GM18517 (cell line): ENCODE measurements at regions not wholly inside any gene's neighbourhood (a gene's known extent, or its start where the extent isn't known, plus 50 kb on each side); places are given as distances from the start of the nearest gene placed in this dataset.
"Not testable (repeated sequence)": the region's sequence is repeated elsewhere in the genome, so short reads cannot be mapped to it uniquely, and the experiment has no call there.

ENCODE experiments used
- ATAC-seq: cut with Tn5 transposase; IDR thresholded peaks from one replicate; pipeline ENCODE4 v1.9.1; 2021; ENCODE audit warnings: mild to moderate bottlenecking, moderate library complexity; ENCODE audit not compliant: unreplicated experiment

DNA sequence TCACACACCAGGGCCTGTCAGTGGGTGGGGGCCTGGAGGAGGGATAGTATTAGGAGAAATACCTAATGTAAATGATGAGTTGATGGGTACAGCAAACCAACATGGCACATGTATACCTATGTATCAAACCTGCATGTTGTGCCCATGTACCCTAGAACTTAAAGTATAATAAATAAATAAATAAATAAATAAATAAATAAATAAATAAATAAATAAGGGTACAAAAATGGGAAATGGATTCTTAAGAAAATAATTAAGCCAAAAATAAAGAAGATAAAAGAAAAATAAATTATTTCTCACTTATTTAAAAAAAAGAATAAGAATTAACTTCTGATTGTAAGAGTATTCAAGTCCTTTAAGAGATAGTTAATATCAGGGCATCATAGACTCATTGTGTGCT, 117.3 kb upstream of the API5 start:
- not testable (repeated sequence) for ATAC-seq

DNA sequence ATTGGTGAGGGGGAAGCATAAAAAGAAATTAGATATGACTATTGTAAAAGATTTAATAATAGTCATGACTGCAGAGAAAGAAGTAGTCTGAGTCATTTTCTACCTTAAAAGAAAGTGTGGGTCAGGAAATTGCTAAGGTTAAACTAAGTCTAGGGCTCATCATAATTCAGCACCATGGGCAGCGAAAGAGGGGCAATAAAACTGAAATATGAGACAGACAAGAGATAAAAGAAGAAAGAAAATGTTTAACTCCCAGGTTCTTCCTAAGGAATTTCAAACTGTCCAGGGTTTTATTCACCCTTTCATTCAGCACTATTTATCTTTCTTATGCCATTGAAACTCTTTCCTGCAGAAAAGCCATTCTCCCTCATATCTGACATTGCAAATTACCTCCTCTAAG, 114.4 kb upstream of the API5 start:
- ATAC-seq = no peak

DNA sequence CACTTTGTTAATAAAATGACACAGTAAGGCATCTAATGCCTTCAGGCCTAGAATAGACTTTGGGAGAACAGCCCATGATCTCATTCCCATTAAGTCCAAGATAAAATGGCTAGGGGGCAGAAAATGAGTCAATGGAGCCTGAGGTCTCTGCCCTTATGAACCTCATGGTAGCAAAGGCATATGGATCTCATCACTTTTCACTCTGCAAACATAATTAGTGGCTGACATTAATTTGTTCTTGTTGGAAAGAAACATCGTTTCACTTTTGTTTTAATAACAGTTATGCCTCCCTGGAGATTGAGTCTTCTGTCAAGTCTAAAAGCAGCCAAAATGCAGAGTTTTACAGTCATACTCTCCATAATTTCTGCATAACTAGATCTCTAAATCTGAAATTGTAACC, 111.8 kb upstream of the API5 start:
- no peak for ATAC-seq

DNA sequence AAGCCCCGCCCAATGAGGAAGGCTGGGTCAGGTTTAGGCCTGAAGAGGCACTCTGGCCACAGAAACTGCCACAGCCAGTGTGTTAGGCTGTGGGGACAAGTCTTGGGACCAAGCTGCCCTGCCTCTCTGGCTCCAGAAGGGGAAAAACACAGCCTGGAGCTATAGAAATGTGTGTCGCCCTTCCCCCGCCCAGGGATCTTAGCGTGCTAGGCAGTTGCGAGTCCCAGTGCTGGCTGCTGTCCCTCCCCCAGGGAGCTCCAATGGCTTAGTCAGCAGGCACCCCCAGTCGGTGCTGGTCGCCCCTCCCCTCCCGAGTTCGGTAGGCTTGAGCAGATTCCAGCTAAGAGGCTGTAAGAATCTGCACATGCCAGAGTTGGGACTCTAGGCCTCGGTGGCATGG, 99.5 kb upstream of the API5 start:
- ATAC-seq = no peak

DNA sequence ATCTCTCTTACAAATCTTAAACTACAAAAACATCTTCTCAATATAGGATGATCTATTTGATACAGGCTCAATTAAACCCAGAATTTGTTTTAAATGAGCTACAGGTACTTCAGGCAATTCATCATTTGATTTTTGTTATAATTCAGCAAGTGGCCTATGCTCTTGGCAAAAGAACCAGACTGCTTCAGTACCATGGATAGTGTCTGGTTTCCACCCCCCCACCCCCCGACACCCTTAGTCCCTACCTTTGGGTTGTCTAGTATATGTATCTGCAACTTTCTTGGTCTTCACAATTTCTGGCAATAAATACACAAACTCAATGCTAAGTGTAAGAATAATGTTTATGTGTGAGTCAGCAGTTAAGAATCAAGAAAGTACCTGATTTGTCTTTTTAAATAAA, 97.3 kb upstream of the API5 start:
- ATAC-seq = no peak

DNA sequence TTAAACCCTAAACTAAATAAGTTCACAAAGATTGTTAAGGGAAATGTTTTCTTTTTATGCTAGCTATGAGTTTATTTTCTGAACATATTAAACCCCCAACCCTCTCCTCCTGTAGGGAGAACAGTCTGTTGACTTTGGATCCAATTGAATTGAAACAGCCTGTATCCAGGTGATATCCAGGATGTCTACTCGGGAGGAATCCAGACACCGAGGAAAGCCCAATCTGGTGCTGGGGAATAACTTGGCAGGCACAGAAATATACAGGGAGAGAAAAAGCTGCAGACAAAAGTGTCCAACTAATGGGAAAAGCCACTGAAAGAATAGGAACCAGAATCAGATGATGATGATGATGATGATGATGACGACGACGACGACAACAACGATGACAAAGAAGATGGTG, 93.9 kb upstream of the API5 start:
- no peak for ATAC-seq

DNA sequence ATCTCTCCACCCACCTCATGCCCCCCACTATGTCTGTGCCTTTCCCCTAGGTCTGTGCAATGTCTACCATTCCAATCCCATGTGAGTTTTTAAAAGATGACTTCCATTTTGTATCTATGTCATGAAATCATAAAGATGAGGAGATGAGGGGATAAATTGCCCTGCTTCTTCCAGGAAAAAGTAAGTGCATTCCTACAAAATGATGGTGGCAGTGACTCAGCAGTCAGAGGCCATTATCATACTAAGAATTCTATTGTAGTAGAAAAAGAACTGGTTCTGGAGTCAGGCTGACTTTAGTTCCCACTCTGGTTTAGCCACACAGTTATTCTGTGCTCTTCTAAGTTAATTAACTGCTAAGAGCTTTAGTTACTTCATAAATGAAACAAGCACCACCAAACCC, 89.6 kb upstream of the API5 start:
- ATAC-seq = no peak

DNA sequence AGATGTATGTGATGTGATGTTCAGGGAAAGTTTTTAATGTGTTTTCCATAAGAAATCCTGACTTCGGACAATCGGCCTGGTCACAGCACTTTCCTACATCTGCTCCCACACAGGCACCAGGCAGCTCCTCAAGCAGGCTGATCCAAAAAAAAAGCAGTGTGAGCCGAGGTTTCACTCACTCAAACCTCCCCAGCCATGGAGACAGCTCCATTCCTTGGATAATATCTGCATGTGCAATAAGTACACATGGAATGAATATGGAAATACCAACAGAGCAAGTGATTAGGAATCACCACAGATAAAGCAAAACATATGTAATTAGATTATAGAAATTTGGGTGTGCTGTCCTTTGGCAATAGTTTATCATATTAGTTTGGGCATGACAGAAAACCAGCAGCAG, 88.8 kb upstream of the API5 start:
- no peak for ATAC-seq

DNA sequence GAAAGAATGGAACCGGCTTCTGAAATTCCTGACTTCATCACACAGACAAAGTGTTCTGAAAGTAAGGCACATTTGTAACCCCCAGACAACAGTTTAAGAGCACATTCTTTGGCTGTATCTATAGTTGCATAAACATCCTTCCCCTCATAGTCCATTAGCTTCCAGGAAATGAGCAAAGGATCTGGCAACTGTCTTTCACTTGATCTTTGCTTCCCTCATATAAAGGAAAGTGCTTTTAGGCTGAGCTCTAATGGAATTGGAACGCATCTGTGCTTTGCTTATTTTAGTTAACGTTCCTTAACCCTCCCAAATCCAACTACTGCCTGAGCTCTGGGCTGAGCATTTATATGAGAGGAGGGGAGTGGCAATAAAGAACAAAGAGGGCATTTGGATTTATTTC, 76.9 kb upstream of the API5 start:
- ATAC-seq = no peak

DNA sequence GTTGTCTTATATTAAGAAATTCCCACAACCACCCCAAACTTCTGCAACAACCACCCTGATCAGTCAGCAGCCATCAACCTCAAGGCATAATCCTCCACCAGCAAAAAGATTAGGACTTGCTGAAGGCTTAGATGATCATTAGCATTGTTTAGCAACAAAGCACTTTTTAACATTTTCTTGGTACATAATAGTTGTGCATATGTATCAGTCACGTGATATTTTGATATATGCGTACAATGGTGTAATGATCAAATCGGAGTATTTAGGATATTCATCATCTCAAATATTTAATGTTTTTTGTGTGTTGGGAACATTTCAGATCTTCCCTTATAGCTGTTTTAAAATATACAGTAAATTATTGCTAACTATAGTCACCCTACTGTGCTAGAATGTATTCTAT, 73.5 kb upstream of the API5 start:
- ATAC-seq = no peak

DNA sequence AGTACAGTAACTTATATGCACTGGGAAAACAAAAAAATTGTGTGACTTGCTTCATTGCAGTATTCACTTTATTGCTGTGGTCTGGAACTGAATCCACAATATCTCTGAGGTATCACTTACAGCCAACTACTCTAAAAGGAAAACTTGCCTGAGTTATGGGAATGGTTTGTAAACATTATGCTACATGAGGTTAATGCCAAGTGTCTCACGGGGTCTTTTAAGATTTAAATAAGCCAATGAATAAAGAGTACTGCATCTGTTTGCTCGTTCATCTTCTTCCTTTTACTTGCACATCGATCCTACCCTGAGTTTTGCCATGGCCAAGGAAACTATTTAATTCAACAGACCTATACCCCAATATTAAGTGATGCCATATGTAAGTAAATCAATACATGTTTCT, 72.0 kb upstream of the API5 start:
- no peak for ATAC-seq

DNA sequence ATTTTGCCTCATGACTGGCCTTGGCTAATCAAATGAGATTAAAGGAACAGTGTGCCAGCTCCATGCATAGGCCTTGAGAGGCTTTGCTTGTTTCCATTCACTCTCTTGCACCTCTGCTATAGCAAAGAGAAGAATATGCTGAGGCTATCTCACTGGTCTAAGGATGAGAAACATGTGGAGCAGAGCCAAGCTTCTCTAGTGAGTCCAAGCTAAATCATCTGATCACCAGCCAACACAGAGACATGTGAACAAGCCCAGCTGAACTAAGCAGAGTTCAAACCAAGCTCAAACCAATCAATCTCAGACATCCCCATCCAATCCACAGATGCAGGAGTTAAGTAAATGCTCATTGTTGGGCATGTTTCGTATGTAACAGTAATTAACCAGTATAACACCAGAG, 69.4 kb upstream of the API5 start:
- ATAC-seq = no peak

DNA sequence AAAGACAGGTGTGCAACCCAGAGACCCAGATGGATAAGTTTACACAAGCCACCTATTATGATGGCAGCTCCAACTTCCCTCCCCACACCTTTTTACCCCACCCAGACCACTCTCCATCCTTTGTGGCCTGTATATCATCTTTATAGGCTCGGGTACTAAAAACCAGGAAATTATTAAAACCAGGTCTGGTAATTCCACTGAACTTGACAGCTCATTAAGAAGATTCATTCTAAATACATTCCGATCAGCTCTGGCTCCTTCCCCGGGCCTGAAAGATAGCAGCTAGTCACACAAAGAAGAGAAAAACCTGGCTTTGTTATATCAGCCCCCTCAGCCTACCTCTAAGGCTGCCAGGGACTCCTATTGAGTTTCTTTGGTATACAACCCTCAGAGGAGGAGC, 67.9 kb upstream of the API5 start:
- ATAC-seq = no peak

DNA sequence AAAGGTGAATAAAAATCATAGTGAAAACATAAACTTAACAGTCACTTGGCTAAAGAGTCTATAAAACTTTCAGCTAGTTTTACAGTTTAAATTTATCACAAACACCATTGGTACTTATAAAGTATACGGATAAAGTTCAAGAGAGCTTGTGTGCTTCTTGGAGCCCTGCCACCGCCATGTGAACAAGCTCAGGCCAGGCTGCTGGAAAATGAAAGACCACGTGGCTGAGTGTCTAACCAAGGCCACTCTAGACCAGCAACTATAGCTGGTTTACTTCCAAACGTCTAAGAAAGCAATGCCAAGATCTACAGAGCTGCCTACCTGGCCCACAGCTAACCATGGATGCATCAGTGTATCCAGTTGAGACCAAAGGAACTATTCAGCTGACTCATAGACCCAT, 66.3 kb upstream of the API5 start:
- no peak for ATAC-seq

DNA sequence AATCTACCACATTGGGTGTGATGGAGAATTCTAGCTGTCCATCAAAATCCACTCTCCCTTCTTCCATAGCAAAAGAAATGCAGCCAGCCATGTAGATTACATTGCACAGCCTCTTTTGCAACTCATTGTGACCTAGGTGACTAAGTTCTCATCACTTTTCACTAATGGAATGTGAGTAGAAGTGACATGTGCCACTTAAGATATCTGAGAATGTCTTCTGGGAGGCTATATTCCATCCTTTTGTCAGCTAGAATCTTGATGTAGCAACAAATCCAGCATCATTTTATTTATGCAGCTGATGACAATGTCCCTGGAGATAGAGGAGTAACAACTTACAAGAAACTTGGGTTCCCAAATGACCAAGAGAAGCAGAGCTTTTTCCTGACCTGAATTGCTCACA, 61.5 kb upstream of the API5 start:
- no peak for ATAC-seq

DNA sequence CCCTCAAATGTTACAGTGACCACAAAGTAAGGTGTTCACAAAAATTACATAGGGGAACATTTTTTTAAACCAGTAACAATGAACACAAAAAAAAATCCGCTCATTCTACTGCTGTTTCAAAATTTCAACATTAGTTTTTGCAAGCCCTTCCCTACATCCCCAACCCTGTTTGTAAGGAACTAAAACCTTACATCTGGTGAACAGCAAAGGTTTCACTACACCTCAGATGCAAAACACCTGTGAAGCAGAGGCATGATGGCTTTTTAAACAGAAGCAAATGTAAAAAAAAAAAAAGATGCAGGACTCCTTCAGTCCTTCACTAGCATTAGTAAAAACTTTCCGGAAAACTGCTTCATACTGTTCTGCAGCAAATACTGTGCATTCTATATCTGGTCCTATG, 50.0 kb upstream of the API5 start:
- no peak for ATAC-seq
